HG03521 (cell line): ENCODE measurements at regions not wholly inside any gene's neighbourhood (a gene's known extent, or its start where the extent isn't known, plus 50 kb on each side); places are given as distances from the start of the nearest gene placed in this dataset.

Source experiments
- ATAC-seq: cut with Tn5 transposase; IDR thresholded peaks from one replicate; pipeline ENCODE4 v1.9.1; 2021; ENCODE audit warnings: mild to moderate bottlenecking, moderate library complexity; ENCODE audit not compliant: unreplicated experiment

GRCh38 chr6:21947731-21948386 is 349.0 kb downstream of the PRL start:
- no peak for ATAC-seq

- ATAC-seq = no peak
Observed at GRCh38 chr6:21949211-21949801, 347.5 kb downstream of the PRL start.

GRCh38 chr6:21952367-21952766 is 344.5 kb downstream of the PRL start:
- no peak for ATAC-seq

- ATAC-seq = no peak
Observed at GRCh38 chr6:21953831-21954801, 342.7 kb downstream of the PRL start.

- no peak for ATAC-seq
Observed at GRCh38 chr6:21955053-21955595, 341.7 kb downstream of the PRL start.

GRCh38 chr6:21955951-21956350 is 340.9 kb downstream of the PRL start:
- ATAC-seq = no peak

- no peak for ATAC-seq
Observed at GRCh38 chr6:21958428-21958827, 338.4 kb downstream of the PRL start.

- no peak for ATAC-seq
Observed at GRCh38 chr6:21961226-21961625, 335.6 kb downstream of the PRL start.

GRCh38 chr6:21965016-21965415 is 331.8 kb downstream of the PRL start:
- ATAC-seq = no peak

- ATAC-seq = no peak
Observed at GRCh38 chr6:21965953-21966539, 330.8 kb downstream of the PRL start.

- no peak for ATAC-seq
Observed at GRCh38 chr6:21967056-21967974, 329.5 kb downstream of the PRL start.

- no peak for ATAC-seq
Observed at GRCh38 chr6:21968411-21968810, 328.4 kb downstream of the PRL start.

GRCh38 chr6:21969192-21969591 is 327.6 kb downstream of the PRL start:
- no peak for ATAC-seq

GRCh38 chr6:21970569-21971300 is 326.1 kb downstream of the PRL start:
- no peak for ATAC-seq

- no peak for ATAC-seq
Observed at GRCh38 chr6:21971541-21971940, 325.3 kb downstream of the PRL start.

GRCh38 chr6:21972516-21972915 is 324.3 kb downstream of the PRL start:
- no peak for ATAC-seq

- no peak for ATAC-seq
Observed at GRCh38 chr6:21977346-21977745, 319.5 kb downstream of the PRL start.

- no peak for ATAC-seq
Observed at GRCh38 chr6:21981235-21981833, 315.5 kb downstream of the PRL start.

GRCh38 chr6:21984135-21984534 is 312.7 kb downstream of the PRL start:
- no peak for ATAC-seq
